ENCODE measurements at regions not wholly inside any gene's neighbourhood (a gene's known extent, or its start where the extent isn't known, plus 50 kb on each side); places are given as distances from the start of the nearest gene placed in this dataset.

DNA sequence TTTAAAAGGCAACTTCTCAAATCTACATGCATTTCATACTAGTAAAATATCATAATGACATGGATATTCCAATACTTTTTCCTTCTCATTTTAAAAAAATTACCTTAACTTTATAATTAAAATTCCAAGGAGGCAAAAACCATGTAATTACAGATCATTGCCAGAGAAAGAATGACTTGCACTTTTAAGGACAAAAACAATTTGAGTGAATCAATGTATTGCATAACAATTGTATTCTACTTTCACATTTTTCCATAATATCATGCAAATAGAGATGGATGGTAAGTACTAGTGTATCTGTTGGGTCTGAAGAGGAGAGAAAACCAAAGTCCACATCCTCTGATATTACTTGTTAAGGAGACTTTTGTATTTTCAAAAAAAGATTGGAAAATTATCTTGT lies 89.5 kb upstream of the NCK2 start:
- Histone ChIP-seq H3K27ac (ENCODE audit: low read length) (no peak overlapping the region), H3F3A (ENCODE audit: insufficient read depth, low read length, poor library complexity, severe bottlenecking) (no peaks in the 10 kb centered on the region), H2AFZ (ENCODE audit: low read depth, low read length) (no peak overlapping the region), H3K4me3 (ENCODE audit: low read length) (no peak overlapping the region), H3K79me2 (replicated peaks; ENCODE audit: insufficient read depth, low read length) (no peaks in the 10 kb centered on the region), H3K36me3 (ENCODE audit: insufficient read depth, low read length) (no peaks in the 10 kb centered on the region), H4K20me1 (ENCODE audit: insufficient read depth) (no peaks in the 10 kb centered on the region), H3K9ac (ENCODE audit: low read length) (no peak overlapping the region), H3K27me3 (ENCODE audit: insufficient read depth, low read depth, low read length) (no peaks in the 10 kb centered on the region), H3K4me2 (ENCODE audit: low read length) (no peak overlapping the region), H3K9me2 (ENCODE audit: insufficient read depth, low read length) (no peaks in the 10 kb centered on the region), H3K9me3 (ENCODE audit: low read length) (no peaks in the 10 kb centered on the region)
- TF ChIP-seq, protein P1, sequence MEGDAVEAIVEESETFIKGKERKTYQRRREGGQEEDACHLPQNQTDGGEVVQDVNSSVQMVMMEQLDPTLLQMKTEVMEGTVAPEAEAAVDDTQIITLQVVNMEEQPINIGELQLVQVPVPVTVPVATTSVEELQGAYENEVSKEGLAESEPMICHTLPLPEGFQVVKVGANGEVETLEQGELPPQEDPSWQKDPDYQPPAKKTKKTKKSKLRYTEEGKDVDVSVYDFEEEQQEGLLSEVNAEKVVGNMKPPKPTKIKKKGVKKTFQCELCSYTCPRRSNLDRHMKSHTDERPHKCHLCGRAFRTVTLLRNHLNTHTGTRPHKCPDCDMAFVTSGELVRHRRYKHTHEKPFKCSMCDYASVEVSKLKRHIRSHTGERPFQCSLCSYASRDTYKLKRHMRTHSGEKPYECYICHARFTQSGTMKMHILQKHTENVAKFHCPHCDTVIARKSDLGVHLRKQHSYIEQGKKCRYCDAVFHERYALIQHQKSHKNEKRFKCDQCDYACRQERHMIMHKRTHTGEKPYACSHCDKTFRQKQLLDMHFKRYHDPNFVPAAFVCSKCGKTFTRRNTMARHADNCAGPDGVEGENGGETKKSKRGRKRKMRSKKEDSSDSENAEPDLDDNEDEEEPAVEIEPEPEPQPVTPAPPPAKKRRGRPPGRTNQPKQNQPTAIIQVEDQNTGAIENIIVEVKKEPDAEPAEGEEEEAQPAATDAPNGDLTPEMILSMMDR (IDR thresholded peaks at IDR 0.05; ENCODE audit: poor library complexity, severe bottlenecking) = no peak
- TF ChIP-seq EP300 (conservative IDR thresholded peaks at IDR 0.05; ENCODE audit: poor library complexity, severe bottlenecking) = no peak
- TF ChIP-seq, protein P2, sequence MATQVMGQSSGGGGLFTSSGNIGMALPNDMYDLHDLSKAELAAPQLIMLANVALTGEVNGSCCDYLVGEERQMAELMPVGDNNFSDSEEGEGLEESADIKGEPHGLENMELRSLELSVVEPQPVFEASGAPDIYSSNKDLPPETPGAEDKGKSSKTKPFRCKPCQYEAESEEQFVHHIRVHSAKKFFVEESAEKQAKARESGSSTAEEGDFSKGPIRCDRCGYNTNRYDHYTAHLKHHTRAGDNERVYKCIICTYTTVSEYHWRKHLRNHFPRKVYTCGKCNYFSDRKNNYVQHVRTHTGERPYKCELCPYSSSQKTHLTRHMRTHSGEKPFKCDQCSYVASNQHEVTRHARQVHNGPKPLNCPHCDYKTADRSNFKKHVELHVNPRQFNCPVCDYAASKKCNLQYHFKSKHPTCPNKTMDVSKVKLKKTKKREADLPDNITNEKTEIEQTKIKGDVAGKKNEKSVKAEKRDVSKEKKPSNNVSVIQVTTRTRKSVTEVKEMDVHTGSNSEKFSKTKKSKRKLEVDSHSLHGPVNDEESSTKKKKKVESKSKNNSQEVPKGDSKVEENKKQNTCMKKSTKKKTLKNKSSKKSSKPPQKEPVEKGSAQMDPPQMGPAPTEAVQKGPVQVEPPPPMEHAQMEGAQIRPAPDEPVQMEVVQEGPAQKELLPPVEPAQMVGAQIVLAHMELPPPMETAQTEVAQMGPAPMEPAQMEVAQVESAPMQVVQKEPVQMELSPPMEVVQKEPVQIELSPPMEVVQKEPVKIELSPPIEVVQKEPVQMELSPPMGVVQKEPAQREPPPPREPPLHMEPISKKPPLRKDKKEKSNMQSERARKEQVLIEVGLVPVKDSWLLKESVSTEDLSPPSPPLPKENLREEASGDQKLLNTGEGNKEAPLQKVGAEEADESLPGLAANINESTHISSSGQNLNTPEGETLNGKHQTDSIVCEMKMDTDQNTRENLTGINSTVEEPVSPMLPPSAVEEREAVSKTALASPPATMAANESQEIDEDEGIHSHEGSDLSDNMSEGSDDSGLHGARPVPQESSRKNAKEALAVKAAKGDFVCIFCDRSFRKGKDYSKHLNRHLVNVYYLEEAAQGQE (IDR thresholded peaks at IDR 0.05; ENCODE audit: borderline replicate concordance) = no peak
- no peak for TF ChIP-seq EZH2 (IDR thresholded peaks at IDR 0.05; ENCODE audit: borderline replicate concordance, insufficient read depth, low read length, poor library complexity, severe bottlenecking)
- TF ChIP-seq TAF1 (IDR thresholded peaks at IDR 0.05; ENCODE audit: low read depth) = no peak
- no peak for TF ChIP-seq MXI1 (conservative IDR thresholded peaks at IDR 0.05; ENCODE audit: poor library complexity, severe bottlenecking)
- TF ChIP-seq POLR2AphosphoS5 (IDR thresholded peaks at IDR 0.05) = no peak
- no peak for TF ChIP-seq RAD21 (conservative IDR thresholded peaks at IDR 0.05)
- TF ChIP-seq SMC3 (conservative IDR thresholded peaks at IDR 0.05; ENCODE audit: poor library complexity) = no peak

DNA sequence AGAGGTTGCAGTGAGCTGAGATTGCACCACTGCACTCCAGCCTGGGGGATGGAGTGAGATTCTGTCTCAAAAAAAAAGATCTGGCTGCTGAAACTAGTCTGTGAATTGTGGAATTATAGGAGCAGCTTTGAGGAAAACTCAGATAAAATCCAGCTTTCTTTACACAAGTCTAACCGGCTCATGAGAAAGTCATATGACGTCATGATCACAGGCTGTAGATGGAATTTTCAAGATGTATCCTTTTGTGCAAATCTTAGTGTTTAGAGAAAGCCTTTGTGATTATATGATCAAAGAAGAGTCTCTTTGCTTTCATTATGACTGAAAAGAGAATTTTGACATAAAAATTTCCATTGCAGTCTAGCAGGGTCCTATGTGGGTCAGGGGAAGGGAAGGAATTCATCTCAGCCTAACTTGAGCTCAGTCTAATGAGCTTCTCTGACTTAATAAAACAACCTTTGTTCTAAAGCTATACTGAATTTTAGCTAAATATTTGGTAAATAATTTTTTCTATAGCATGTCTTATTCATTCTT lies 90.2 kb upstream of the NCK2 start:
- no peaks in the 10 kb centered on the region for H4K20me1 ChIP-seq (ENCODE audit: insufficient read depth)
- no peak for TF ChIP-seq RAD21 (conservative IDR thresholded peaks at IDR 0.05)
- no peak for TF ChIP-seq TAF1 (IDR thresholded peaks at IDR 0.05; ENCODE audit: low read depth)
- TF ChIP-seq, protein P2 (IDR thresholded peaks at IDR 0.05; ENCODE audit: borderline replicate concordance) = no peak
- TF ChIP-seq POLR2AphosphoS5 (IDR thresholded peaks at IDR 0.05) = no peak
- no peak for TF ChIP-seq SMC3 (conservative IDR thresholded peaks at IDR 0.05; ENCODE audit: poor library complexity)
- TF ChIP-seq, protein P1 (IDR thresholded peaks at IDR 0.05; ENCODE audit: poor library complexity, severe bottlenecking) = no peak
- no peaks in the 10 kb centered on the region for H3K36me3 ChIP-seq (ENCODE audit: insufficient read depth, low read length)
- no peaks in the 10 kb centered on the region for H3K9me3 ChIP-seq (ENCODE audit: low read length)
- no peaks in the 10 kb centered on the region for H3K27me3 ChIP-seq (ENCODE audit: insufficient read depth, low read depth, low read length)
- H3K9me2 ChIP-seq (ENCODE audit: insufficient read depth, low read length) = no peaks in the 10 kb centered on the region
- no peak overlapping the region for H3K4me2 ChIP-seq (ENCODE audit: low read length)
- no peak overlapping the region for H2AFZ ChIP-seq (ENCODE audit: low read depth, low read length)
- no peak overlapping the region for H3K9ac ChIP-seq (ENCODE audit: low read length)
- no peaks in the 10 kb centered on the region for H3F3A ChIP-seq (ENCODE audit: insufficient read depth, low read length, poor library complexity, severe bottlenecking)
- no peak overlapping the region for H3K4me3 ChIP-seq (ENCODE audit: low read length)
- H3K27ac ChIP-seq (ENCODE audit: low read length) = no peak overlapping the region
- no peaks in the 10 kb centered on the region for H3K79me2 ChIP-seq (replicated peaks; ENCODE audit: insufficient read depth, low read length)
